VCaP (cell line): ENCODE measurements at regions not wholly inside any gene's neighbourhood (a gene's known extent, or its start where the extent isn't known, plus 50 kb on each side); places are given as distances from the start of the nearest gene placed in this dataset.

ENCODE experiments used
- H3K27ac ChIP-seq: fragments of 450-650 bp; 2 replicates; pipeline ENCODE4 v1.5.1; 2017
- TF ChIP-seq, protein P1 (sequence below): fragments of 450-650 bp; conservative IDR thresholded peaks from 2 replicates; pipeline ENCODE4 v1.5.1; 2017; ENCODE audit warnings: mild to moderate bottlenecking, moderate library complexity

DNA sequence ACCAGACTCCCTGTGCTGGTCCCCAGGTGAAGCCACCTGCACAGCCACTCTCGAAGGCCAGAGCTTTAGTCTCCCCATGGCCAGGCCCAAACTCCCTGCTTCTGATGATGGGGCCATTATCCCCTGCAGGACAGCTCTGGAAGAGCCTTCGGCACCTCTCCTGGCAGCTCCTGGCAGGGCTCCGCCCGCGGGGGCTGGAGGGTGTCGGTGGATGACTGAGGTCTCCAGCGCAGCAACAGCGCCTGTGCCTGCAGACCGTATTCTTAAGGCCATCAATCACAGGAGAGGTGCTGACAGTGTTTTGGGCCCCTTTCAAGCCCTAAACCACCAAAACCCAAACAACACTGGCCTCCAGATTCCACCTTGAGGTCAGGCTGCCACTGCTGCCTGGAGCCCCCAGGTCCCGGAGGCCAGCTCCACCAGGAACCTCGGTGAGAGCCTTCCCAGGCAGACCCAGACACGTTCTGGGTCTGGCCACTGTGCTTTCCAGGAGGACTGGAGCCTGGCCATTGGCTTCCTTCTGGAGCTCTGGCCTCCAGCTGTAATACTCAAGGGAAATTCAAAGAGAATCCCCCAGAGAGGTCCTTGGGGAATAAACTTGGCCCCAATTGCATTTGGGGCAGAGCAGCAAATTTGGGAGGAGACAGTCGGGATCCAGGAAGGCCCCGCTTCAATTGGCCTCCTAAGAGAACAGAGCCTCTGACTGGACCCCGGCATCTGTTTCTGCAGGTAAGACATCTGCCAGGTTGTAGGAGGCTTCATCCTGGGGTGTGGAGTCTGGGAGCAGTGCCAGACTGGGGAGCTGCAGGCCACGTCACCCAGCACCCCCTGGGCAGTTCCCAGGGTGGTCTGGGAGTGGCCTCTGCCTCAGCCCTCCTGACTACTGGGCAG is 210.6 kb upstream of the RTL1 start:
- H3K27ac ChIP-seq = no peak overlapping the region
- TF ChIP-seq, protein P1, sequence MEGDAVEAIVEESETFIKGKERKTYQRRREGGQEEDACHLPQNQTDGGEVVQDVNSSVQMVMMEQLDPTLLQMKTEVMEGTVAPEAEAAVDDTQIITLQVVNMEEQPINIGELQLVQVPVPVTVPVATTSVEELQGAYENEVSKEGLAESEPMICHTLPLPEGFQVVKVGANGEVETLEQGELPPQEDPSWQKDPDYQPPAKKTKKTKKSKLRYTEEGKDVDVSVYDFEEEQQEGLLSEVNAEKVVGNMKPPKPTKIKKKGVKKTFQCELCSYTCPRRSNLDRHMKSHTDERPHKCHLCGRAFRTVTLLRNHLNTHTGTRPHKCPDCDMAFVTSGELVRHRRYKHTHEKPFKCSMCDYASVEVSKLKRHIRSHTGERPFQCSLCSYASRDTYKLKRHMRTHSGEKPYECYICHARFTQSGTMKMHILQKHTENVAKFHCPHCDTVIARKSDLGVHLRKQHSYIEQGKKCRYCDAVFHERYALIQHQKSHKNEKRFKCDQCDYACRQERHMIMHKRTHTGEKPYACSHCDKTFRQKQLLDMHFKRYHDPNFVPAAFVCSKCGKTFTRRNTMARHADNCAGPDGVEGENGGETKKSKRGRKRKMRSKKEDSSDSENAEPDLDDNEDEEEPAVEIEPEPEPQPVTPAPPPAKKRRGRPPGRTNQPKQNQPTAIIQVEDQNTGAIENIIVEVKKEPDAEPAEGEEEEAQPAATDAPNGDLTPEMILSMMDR = no peak

DNA sequence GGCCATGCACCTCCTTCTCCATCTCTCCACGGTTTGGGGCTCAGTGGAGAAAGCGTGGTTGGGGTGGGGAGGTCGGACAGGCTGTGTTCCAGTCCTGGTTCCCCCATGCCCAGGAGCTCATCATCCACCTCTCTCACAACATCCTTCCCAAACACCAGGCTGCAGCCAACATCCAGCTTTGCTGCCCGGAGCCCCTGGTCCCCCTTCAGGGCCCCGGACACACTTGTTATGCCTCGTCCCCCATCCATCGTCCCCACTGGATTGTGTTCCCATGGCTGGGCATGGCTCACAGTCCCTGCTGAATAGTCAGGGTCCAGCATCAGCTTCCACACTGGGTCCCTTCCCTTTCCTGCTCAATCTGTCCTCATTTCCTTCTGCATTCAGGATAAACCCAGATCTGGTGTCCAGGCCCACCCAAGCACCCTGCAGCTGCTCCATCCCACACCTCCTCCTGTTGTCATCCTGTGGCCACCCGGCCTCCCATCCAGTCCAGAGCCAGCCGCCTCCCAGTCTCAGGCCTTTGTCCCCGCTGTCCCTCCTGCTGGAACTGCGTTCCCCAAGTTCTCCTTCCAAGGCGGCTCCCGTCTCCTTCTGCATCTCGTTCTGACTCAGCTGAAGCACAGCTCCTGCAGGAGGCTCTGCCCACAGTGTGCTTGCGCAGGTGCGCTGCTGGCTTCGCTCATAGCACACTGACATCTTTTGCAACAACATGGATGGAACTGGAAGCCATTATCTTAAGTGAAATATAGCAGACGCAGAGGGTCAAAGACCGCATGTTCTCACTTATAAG is 211.4 kb upstream of the RTL1 start:
- no peak overlapping the region for H3K27ac ChIP-seq
- TF ChIP-seq, protein P1 = no peak

- TF ChIP-seq, protein P1 = no peak
- H3K27ac ChIP-seq = no peak overlapping the region
These were observed 212.1 kb upstream of the RTL1 start for GRCh38 chr14:101115652-101116051.

DNA sequence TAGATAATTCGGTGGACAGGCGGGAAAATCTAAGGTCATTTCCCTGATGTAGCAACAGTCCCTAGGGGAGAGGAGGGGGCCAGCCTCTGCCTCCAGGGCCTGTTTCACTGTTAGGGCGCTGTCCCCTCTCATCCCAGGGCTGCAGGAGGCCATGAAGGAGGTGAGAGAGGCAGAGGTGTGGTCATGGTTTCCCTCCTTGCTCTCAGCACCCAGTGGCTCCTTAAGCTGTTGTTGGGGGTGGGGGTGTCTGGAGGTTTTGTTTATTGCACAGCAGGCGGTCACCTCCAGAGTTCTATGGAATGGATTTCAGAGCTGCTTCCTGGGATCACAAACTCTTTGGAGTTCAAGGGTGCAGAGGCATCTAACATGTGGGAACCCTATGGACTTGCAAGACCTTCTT is 212.5 kb upstream of the RTL1 start:
- TF ChIP-seq, protein P1 = no peak
- no peak overlapping the region for H3K27ac ChIP-seq

DNA sequence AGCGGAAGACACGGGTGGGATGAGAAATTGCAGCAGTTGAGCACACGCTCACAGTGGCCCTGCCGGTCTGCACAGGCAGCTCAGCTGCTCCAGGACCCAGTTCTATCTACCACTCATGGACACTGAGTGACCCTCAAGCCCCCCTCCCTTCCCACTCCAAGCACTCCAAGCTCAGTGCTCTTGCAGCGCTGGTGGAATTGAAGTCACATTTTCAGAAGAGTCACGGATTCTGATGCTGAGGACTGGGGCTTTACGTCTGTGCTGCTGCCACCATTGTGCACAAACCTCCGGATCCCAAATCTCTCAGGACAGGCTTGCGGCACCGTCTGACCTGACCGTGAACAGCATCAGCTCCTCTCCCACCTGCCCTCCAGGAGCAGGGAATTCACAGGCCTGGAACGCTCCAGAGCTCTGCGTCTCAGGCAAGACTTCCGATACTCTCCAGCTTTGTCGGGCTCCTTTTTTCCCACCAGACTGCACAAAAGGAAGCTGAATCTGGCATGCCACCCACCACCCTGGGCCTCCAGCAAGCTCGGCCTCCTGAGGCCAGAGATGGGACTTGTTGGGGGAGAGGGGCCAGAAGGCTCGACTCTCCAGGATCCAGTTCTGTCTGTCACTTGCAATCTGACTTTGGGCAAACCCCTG is 213.1 kb upstream of the RTL1 start:
- no peak overlapping the region for H3K27ac ChIP-seq
- TF ChIP-seq, protein P1 = no peak

- TF ChIP-seq, protein P1 = no peak
- no peak overlapping the region for H3K27ac ChIP-seq
These were observed 214.0 kb upstream of the RTL1 start for GRCh38 chr14:101117543-101117942.

GRCh38 chr14:101118233-101118632 is 214.7 kb upstream of the RTL1 start:
- no peak overlapping the region for H3K27ac ChIP-seq
- TF ChIP-seq, protein P1 = no peak
